Renal pelvis (tissue), 1 donor: ENCODE measurements at regions not wholly inside any gene's neighbourhood (a gene's known extent, or its start where the extent isn't known, plus 50 kb on each side); places are given as distances from the start of the nearest gene placed in this dataset.

Source experiments
- DNase-seq: peaks from one replicate; pipeline ENCODE4 v3.0.0-alpha.2; 2013

DNA sequence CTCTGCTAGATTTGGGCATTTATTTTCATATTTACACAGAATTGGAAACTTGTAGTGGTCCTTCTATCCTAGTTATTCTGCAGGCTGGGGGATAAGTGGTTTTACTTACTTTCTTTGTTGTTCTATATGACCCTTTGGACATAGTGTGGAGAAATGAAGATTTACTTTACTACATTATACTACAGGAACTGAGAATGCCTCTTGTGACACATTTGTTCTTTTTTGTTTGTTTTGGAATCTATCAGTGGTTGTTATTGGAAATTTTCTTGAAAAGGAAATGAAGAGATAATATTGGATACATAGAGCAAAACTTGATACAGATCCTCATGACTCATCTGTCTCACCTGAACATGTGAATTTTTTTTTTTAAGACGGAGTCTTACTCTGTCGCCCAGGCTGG lies 146.1 kb upstream of the DPYD start:
- no peak for DNase-seq

DNA sequence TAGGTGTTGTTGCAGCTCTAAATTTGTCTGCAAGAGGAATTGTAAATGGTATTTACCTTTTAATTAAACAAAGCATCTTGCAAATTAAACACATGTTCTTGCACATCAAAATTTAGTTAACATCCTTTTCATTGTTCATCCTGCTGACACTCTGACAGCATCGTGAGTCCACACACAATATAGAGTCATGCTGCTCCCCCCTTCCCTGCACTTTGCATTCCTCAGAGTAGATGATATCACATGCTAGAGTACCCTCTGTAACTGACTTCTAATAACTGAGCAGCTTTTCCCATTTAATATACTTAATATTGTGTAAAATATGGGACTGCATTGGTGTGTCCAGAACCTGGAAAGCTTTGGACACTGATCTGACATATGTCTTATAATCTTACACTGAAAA lies 138.8 kb upstream of the DPYD start:
- DNase-seq, result no peak

DNA sequence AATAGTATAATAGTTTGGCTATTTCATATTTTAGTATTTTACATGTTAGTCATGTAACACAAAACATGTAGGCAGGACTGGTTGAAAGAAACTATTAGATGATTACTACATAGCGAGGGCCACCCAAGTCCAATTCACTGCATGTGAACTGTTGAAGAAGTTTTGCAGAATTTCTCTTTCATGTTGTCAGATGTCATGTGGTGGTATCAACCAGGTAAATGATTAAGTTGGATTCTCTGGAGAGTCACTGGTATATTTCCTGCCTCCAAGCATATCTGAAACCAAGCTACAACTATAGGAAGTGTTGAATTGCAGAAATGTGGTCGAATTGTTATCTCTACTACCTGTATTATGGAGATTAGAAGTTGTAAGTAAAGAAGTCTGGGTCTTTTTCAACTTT lies 137.8 kb upstream of the DPYD start:
- DNase-seq, result no peak

DNA sequence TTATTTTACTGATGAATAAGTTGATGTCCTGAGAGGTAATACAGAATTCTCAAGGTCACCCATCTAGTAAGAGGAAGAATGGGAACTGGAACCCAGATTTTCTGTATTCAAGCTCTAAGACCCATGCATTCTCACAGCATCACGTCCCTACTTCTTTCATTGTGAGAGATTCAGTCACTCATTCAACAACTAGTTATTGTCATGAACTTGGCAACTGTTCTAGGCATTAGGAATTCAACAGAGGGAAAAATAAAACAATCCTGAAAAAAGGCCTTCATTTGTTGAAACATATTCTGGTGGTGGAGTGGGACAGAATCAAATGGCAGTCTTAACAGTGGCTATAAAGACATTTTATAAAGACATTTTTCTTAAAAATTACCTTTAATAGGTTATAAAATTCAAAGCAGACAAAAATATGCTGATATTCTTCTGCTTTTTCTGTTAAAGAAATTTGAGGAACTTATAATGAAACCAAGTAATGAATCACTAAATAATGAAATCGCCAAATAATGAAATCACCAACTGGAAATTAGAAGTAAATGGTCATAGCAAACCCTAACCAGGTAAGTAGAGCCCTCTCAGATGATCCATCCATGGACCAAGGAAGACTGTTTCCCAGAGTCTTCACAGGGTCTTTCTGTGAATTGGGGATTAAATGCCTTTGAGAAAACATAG lies 136.5 kb upstream of the DPYD start:
- no peak for DNase-seq

DNA sequence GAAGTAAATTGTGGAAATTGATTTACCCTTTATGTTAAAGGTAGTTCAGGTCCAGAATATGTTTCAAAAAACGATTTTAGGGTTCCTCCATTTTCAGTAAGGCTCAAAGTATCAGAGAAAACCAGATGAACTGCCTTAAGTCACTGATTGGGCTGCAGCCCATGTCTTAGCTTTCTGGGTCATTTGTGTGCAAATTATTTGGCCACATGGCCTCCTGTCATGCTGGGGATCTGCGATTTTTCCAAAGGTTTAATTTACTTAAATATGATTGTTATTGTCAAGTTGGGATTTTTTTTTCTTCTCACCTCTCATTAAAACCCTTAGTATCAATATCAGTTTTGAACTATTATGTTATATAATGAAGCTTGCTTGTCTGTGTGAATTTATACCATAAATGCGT lies 135.9 kb upstream of the DPYD start:
- DNase-seq, result no peak

DNA sequence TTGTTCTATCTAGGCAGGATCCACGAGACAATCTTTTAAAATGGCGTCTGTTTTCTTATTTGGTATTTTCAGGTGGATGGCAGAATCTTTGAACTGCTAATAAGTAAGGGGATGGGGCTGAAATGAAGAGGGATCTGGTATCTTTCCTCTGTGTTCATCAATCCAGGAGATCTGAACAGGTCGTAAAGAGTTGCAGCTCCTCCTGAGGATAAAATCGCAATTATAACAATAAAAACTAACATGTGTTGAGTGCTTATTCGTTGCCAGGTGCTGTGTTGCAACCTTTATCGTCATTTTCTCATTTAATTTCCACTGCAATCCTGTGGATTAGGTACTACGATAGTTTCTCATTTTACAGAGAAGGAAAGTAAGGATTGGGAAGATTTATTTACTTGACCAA lies 134.6 kb upstream of the DPYD start:
- DNase-seq, result no peak

DNA sequence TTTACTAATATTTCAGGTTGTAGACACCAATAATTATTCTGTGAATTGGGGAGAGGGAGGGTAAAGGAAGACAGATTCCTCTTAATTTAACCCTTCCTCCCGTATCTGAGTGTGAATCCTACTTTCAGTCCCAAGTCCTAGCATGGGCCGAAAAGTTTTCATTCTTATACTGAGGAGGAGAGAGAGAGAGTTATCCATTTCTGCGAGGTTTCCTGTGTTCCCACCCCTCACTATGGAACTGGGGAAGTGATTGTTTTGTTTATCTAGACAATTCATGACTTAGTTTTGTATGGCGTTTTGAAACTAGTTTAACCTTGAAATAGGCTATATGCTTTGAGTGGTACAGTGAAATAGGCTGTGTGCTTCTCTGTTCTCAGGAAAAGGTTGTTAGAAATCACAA lies 134.0 kb upstream of the DPYD start:
- DNase-seq, result no peak

DNA sequence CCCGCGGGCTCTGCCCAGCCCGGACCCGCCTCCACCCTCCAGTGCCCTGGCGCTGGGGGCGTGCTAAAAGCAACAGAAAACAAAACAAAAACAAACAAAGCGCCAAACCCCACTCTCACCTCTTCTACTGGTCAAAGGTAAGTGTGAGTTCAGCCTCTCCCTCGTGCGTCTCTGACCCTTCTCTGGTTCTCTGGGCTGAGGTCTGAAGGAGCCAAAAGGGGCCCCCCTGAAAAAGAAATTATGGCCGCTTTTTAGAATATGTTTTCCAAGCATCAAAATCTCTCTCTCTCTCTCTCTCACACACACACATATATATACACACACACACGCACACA lies 133.5 kb upstream of the DPYD start:
- DNase-seq, result no peak

DNA sequence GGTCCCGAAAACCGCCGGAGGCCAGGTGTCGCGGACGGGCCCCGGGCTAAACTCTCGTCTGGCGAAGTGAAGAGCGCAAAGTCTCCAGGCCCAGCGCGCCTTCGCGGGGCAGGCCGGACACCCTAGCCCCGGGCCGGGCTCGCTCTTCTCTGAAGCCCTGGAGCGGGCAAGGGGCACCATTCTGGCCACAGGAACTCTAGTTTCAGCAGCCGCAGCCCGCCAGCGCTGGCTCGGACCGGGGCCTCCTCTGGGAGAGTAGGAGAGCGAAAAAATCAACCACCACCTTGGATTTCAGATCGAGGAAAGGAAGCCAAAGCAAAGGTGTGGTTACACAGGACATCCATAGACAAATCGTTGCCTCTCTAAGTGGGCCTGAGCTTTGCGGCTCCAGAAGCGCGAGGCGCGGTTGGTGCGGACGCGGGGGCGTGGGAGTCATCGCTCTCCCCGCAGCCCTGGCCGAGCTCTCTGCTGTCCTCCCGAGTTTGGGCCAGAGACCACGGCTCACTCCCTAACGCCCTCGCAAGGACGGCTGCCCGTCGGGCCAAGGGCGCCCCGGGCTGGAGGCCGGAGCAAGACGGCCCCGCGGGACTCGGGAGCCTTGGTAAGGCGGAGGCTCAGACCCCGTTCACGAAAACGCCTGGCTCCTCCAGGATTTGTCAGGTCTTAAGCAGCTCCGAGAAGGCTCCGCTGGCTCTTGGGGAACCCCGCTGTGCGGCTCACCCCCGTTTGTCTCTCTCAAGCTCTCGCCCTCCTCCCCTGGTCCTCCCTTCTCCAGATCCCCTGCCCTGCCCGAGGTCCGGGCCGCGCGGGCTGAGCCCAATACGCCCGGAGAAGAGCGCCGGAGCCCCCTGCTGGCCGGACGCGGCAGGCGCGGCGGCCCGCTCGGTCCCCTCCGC lies 132.9 kb upstream of the DPYD start:
- DNase-seq, result peak; percentile 45

DNA sequence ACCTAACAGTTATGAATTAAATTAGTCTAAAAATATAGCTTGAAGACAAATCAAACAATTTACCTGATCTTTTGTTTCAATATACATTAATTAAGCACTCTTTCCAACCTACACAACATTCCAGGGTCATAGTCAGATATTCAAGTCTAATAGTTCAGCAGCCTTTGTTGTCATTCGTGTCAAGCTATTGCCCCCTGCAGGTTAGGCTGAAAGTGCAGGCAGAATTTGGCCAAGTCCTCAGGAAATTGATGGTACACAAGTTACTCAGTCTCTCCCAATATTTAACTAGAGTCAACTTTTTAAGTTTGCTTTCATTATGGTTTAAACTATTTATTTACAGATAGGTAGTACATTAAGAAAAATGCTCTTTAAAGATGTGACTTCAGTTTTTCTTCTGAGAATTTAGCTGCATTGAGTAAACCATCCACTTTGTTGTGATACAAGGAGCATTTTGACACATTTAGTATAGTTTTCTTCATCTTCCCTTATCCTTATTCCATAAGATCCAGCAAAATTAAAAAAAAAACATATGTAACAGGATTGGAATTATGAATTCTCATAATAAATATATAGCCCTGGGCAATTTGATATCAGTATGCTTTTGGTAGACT lies 130.3 kb upstream of the DPYD start:
- peak; percentile 65 for DNase-seq

DNA sequence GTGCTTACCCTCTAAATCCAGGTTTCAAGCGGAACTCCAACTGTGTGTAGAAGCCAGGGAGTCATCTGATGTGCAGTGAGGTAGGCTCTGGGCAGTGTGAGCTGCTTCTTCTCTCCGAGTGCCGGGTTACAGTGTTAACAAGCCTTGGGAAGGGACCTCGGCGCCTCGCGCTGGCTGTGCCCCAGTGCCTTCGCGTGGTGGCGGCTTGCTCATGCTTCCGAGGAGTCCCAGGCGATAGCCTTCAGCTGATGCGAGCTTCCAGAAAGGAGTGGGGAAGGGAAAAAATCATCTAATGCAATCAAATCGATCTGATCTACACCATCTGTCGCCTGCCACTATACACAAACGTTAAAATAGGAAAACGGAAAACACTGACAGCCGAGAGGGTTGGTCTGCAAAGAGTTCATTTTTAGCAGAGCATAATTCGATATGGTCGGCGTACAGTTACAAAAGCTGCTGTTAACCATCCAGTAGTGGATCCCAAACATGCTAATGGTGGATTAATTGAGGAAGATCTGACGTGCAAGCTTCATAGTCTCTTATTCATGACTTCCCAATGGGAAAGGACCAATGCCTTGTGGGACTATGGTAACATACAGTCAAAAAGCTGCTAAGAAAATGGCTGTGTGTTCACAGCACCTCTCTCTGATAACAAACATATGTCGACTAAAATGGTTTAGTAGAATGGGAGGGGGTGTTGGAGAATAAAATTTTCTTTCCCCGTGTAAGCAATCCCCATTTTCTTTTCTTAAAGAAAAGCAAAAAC lies 128.7 kb upstream of the DPYD start:
- no peak for DNase-seq

DNA sequence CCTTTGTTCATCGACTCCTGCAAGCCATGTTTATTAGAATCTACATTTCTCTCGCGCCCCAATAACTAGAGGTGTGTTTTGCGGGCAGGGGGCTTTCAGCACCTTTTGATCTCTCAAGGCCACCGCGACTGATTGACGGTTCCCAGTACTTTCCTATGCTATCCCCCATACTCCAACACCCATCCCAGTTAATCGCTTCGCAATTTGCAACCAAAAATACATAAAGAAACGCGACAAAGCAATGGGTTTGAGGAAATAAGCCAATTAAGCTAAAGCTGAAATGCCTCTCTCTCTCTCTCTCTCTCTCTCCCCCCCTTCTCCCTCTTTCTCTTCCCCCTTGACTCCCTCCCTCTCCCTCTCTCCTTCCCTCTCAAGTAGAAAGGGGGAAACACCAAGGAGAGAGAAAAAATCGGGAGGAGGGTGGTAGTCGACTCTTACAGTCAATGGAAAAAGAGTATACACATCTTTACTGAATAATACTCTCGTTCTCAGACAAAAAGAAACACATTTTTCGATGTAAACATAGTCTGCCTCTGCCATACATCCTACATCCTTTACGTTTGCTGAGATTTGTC lies 128.0 kb upstream of the DPYD start:
- DNase-seq, result no peak

DNA sequence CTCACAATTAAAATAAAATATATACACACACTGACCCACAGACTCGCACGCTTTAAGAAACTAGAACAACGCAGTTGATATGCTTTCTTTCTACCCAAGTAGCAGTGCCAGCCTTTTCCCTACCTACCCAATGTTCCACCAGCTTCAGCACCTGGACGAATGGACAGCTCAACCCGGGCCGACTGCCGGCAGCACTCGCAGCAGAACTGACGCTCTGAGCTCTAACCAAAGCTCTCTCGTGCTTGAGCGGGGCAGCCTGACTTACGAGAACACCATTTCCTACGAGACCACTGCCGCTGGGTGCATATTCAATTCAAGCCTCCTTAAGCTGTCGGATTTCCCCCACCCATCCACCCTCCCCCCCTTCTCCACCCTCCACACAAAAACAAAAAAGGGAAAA lies 127.4 kb upstream of the DPYD start:
- DNase-seq, result peak; percentile 85

DNA sequence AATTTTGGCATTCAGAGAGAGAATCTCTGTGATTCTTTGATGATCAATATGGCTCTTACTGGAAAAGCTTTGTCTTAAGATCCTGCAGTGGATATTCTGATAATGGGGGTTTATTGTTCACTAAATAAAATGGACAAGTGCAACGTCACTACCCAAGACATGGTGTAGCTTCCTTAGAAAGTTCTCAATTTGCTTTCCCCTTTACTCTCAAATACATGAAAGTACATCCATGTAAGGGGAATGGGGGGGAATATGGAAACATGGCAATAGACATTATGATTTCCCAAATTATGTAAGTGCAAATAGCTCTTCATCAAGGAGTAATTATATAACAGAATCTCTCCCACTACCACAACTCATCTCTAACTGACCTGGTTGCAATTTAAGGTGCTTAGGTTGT lies 126.3 kb upstream of the DPYD start:
- no peak for DNase-seq

DNA sequence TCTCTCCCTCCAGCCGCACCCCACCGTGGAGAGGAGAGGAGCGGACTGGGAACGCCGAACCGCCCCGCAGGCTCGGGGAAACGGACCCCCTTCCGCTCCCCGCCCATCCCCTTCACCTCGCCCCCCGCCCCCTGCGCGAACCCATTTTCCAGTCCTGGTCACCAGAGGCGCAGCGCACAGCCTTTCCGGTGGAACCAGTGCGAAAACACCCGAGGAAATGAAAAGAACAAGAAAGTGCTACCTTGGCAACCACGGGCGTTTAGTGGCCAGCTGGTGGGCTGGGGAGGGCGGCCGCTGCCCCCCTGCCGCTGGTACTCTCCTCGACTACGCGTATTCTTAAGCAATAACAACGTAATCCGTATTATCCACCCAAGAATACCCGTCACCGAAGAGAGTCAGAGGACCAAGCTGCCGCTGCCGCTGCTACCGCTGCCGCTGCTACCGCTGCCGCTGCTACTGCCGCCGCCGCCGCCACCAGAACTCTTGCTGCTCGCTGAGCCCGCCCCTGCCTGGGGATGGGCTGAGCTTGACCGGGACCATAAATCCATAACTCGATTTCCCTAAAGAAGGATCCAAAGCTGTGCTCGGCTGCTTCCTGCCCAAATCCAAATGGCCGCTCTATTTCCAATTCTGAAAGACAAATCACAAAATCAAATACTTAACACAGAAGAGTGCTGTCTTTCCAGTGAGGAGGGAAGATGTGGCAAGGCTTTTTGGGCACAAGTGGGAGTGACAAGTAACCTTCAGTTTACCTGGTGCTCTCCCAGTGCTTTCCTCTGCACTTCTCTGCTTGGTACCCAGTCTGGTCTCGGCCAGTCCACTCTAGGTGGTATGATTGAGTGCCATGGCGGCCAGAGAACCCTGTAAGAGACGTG lies 125.2 kb upstream of the DPYD start:
- DNase-seq, result no peak

DNA sequence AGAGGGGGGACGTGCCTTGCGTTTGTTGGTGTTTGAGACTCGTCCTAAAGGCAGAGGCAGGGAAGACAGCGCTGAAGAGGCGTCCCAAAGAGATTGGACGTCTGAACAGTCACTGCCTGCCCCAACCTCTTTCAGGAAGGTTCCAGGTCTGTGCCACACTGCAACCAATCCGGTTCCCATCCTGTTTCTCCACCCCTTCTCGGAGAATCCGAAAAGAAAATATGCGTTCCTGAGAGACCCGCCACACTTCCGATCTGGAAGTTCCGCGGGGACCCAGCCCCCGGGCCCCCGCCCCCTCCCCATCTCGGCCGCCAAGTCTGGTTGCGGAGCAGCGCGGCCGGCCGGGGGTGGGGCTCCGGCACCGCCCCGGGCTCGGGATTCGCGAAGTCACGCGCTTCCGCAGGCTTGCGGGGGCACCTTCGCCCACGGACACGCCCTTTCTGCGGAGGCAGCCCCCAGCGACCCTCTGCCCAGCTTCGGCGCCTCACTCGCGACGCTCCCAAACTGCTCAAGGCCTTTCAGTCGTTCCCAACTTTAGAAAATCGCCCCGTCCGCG lies 124.5 kb upstream of the DPYD start:
- no peak for DNase-seq

DNA sequence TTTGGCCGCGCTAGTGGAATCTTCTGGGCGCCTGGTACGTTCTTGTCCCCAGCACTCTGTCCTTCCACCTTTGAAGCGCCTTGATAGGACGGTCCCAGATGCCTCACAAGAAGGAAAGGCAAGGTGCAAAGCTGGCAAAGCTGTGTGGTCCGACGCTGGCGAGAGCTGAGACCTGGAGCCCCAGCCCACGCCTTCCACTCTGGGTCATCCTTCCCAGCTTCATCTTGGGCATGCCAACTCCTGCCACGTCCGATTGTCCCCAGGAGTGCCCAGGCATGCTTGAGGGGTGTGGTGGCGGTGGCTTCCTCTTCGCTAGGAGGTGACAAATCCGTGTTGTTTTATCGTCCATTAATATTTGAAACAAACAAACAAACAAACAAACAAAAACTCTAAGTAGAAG lies 123.9 kb upstream of the DPYD start:
- DNase-seq, result no peak

DNA sequence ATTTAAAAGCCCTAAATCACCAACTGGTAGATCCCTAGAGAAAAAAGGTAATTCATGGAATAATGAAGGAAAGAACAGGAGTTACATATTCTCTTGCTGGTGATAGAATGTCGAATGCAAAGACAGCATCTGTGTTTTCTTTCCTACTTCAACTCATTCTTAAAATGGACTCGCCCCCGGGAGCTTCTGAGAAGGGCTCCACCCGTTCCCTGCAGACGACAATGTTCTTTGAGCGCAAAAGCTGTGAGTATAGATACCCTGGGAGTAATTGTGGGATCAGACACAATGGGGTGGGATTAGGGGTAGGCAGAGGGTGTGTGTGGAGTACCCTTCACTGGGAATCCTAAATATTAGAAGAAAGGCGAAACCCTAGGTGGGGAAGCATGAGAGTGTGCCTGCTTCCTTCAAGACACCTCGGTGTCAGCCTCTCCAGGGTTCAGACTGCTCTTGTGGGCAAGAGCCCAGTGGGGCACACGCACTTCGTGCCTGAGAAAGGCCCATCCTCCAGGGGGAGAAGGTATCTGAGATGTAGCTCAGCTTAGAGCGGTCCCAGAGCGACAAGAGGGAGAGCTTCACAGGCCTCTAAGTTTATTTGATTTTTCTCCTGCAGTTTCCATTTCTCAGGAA lies 123.3 kb upstream of the DPYD start:
- DNase-seq, result no peak

DNA sequence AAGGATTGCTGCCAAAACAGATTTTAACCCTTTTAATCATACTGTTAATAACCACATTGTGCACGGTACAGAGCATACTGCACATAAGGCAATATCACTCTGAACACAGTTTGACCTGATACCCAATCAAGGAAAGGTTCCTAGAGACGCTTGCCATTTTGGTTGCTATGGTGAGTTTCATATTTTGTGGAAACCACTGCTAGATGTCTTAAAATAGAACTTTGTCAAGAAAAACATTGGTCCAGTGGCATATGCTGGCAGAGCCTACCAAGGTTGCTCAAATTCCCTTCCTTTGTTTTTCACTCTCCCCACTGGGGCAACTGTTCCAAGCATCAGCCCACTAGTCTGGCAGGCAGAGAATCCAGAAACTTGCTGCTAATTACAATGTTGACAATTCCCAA lies 114.8 kb upstream of the DPYD start:
- DNase-seq, result no peak

DNA sequence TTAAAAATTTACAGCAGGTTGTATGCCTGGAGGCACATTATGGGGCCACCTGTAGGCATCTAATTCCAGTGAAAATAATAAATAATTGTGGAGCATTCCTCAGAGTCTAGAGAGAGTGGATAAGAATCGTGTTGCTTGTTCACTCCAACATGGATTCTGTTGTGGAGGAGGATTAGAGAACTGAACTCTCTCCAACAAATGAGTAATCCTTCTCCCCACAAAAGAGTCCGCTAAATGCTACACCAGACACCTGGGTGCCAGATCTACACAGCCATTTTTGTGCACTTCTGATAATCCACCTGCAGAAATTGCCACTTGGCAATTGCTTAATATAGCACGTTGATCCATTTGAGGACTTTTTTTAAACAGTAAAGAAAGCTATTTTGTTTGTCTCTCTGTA lies 113.7 kb upstream of the DPYD start:
- DNase-seq, result no peak
